Smooth muscle cell (in vitro differentiated cells): ENCODE measurements at regions not wholly inside any gene's neighbourhood (a gene's known extent, or its start where the extent isn't known, plus 50 kb on each side); places are given as distances from the start of the nearest gene placed in this dataset.
"Not testable (repeated sequence)": the region's sequence is repeated elsewhere in the genome, so short reads cannot be mapped to it uniquely, and the experiment has no call there.

Experiments used
- DNase-seq: peaks from one replicate; lab custom pipeline; 2025; ENCODE audit not compliant: unreplicated experiment; lab: John Stamatoyannopoulos, UW
- H2AFZ ChIP-seq: fragments of 200-600 bp; sonication (generic); 2 replicates; pipeline ENCODE4 v1.6.0; 2016; ENCODE audit warnings: antibody characterized with exemption, low read depth, mild to moderate bottlenecking
- H3F3A ChIP-seq: fragments of 200-600 bp; sonication (generic); 2 replicates; pipeline ENCODE4 v1.6.0; 2017; ENCODE audit warnings: antibody characterized with exemption, low read depth
- H3K27ac ChIP-seq: fragments of 200-600 bp; sonication (generic); 2 replicates; pipeline ENCODE4 v1.5.1; 2016; ENCODE audit warnings: low read depth, mild to moderate bottlenecking
- H3K27me3 ChIP-seq: fragments of 200-600 bp; sonication (generic); 2 replicates; pipeline ENCODE4 v1.6.1; 2016; ENCODE audit warnings: low read depth, mild to moderate bottlenecking
- H3K36me3 ChIP-seq: fragments of 200-600 bp; sonication (generic); 2 replicates; pipeline ENCODE4 v1.5.1; 2016; ENCODE audit warnings: low read depth
- H3K4me1 ChIP-seq: fragments of 200-600 bp; sonication (generic); 2 replicates; pipeline ENCODE4 v1.5.1; 2016; ENCODE audit warnings: low read depth
- H3K4me2 ChIP-seq: fragments of 200-600 bp; sonication (generic); 2 replicates; pipeline ENCODE4 v1.6.0; 2016; ENCODE audit warnings: mild to moderate bottlenecking
- H3K4me3 ChIP-seq: fragments of 200-600 bp; sonication (generic); 2 replicates; pipeline ENCODE4 v1.5.1; 2016; ENCODE audit warnings: mild to moderate bottlenecking
- H3K79me2 ChIP-seq: fragments of 200-600 bp; sonication (generic); 2 replicates; pipeline ENCODE4 v1.6.0; 2016; ENCODE audit warnings: low read depth, mild to moderate bottlenecking
- H3K9ac ChIP-seq: fragments of 200-600 bp; sonication (generic); 2 replicates; pipeline ENCODE4 v1.6.0; 2016; ENCODE audit warnings: low read depth
- H3K9me3 ChIP-seq: fragments of 200-600 bp; sonication (generic); replicated peaks from 2 replicates; pipeline ENCODE4 v1.5.1; 2016; ENCODE audit warnings: low read depth
- H4K20me1 ChIP-seq: fragments of 200-600 bp; sonication (generic); 2 replicates; pipeline ENCODE4 v1.6.0; 2016; ENCODE audit warnings: low read depth
- WGBS: methylation state at CpG from one replicate; pipeline ENCODE4 v1.1.7; 2016; ENCODE audit warnings: low lambda C conversion rate; 5-methylcytosine and 5-hydroxymethylcytosine counted together
- TF ChIP-seq, protein P1 (sequence below): fragments of 200-600 bp; sonication (generic); IDR thresholded peaks from 2 replicates; pipeline ENCODE4 v1.5.1; 2017; ENCODE audit warnings: borderline replicate concordance, mild to moderate bottlenecking, antibody characterized with exemption; ENCODE audit not compliant: insufficient read depth, poor library complexity, severe bottlenecking

DNA sequence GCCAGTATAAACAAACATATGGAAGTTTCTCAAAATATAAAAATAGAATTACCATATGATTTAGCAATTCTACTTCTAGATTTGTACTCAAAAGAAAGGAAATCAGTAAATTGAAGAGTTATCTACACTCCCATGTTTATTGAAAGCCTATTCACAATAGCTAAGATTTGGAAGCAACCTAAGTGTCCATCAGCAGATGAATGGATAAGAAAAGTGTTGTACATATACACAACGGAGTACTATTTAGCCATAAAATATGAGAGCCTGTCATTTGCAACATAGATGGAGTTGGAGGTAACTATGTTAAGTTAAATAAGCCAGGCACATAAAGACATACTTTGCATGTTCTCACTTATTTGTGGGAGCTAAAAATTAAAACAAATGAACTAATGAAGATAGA is 257.8 kb downstream of the TEX13C start:
- no peaks in the 10 kb centered on the region for H4K20me1 ChIP-seq
- H3K9me3 ChIP-seq: no peaks in the 10 kb centered on the region
- no peaks in the 10 kb centered on the region for H3K4me1 ChIP-seq

DNA sequence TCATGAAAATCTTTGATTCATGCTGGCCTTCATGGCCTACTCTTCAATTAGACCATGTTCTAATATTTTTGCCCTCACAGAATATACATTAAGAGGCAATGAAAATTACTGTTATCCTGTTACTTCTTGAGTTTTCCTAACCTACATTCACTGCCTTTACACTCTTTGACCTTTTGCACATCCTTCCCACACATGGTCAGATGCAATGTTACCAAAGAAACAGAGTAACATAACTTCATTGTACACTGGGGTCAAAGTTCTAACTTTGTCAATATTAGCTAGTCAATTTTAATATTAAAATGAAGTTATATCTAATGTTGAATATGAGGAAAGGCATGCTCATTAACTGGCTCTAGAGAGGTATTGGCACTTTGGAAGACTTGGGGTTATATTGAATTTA is 284.8 kb downstream of the TEX13C start:
- Histone ChIP-seq H3K79me2 (no peaks in the 10 kb centered on the region), H3K9me3 (no peaks in the 10 kb centered on the region), H3K27me3 (no peaks in the 10 kb centered on the region), H3K27ac (no peak overlapping the region), H3K9ac (no peak overlapping the region), H4K20me1 (no peaks in the 10 kb centered on the region), H3K4me1 (no peaks in the 10 kb centered on the region), H3K4me3 (no peak overlapping the region), H3F3A (no peaks in the 10 kb centered on the region), H2AFZ (no peak overlapping the region), H3K4me2 (no peak overlapping the region), H3K36me3 (no peaks in the 10 kb centered on the region)
- DNase-seq: no peak
- TF ChIP-seq, protein P1, sequence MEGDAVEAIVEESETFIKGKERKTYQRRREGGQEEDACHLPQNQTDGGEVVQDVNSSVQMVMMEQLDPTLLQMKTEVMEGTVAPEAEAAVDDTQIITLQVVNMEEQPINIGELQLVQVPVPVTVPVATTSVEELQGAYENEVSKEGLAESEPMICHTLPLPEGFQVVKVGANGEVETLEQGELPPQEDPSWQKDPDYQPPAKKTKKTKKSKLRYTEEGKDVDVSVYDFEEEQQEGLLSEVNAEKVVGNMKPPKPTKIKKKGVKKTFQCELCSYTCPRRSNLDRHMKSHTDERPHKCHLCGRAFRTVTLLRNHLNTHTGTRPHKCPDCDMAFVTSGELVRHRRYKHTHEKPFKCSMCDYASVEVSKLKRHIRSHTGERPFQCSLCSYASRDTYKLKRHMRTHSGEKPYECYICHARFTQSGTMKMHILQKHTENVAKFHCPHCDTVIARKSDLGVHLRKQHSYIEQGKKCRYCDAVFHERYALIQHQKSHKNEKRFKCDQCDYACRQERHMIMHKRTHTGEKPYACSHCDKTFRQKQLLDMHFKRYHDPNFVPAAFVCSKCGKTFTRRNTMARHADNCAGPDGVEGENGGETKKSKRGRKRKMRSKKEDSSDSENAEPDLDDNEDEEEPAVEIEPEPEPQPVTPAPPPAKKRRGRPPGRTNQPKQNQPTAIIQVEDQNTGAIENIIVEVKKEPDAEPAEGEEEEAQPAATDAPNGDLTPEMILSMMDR: no peak

More for the DNA sequence above, 257.8 kb downstream of the TEX13C start:
- DNase-seq: no peak
- Histone ChIP-seq H3K27me3 (no peaks in the 10 kb centered on the region), H3F3A (no peaks in the 10 kb centered on the region), H3K36me3 (no peaks in the 10 kb centered on the region), H3K9ac (no peak overlapping the region), H3K4me2 (no peak overlapping the region), H2AFZ (no peak overlapping the region), H3K27ac (no peak overlapping the region), H3K79me2 (no peaks in the 10 kb centered on the region), H3K4me3 (no peak overlapping the region)
- TF ChIP-seq, protein P1: no peak
- WGBS: 58% methylated on average over 1 of the region's 1 CpG

DNA sequence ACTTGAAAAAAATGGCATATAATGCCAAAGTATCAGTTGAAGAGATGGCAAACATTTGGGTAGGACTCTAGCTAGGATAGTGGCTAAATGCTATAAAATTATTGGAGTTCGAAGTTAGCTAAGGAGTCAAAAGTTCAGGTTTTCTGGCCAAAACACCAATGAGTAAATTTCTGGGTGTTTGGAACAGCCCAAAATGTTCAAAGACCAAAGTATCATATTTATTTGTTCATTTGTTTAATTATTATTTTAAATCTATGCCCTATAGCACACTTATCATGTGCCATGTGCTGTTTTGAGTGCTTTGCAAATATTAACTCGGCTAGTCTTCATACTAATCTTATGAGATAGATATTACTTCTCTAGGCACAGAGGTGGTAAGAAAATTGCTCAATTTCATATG is 285.5 kb downstream of the TEX13C start:
- Histone ChIP-seq H3F3A (no peaks in the 10 kb centered on the region), H3K36me3 (no peaks in the 10 kb centered on the region), H3K27ac (no peak overlapping the region), H3K4me2 (no peak overlapping the region), H4K20me1 (no peaks in the 10 kb centered on the region), H3K79me2 (no peaks in the 10 kb centered on the region), H3K4me3 (no peak overlapping the region), H3K9me3 (no peaks in the 10 kb centered on the region), H3K27me3 (no peaks in the 10 kb centered on the region), H2AFZ (no peak overlapping the region), H3K4me1 (no peaks in the 10 kb centered on the region), H3K9ac (no peak overlapping the region)
- 77% methylated on average over 2 of the region's 2 CpGs for WGBS
- TF ChIP-seq, protein P1: no peak
- DNase-seq: no peak

DNA sequence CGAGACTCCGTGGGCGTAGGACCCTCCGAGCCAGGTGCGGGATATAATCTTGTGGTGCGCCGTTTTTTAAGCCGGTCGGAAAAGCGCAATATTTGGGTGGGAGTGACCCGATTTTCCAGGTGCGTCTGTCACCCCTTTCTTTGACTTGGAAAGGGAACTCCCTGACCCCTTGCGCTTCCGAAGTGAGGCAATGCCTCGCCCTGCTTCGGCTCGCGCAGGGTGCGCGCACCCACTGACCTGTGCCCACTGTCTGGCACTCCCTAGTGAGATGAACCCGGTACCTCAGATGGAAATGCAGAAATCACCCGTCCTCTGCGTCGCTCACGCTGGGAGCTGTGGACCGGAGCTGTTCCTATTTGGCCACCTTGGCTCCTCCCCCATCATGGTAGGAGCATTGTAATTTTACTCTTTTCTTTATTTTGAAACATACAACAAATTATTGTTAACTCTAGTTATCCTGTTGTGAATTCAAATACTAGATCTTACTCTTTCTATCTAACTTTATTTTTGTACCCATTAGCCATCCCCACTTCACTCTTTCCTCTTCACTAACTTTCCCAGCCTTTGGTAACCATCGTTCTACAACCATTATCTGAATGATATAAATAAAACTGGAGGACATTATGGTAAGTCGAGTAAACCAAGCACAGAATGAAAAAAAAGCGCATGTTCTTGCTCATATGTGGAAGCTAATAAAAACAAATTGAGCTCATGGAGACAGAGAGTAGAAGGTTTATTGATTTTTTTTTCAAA is 295.1 kb downstream of the TEX13C start:
- H3K27me3 ChIP-seq, H3K4me3 ChIP-seq, H3K9ac ChIP-seq, H2AFZ ChIP-seq, H3K9me3 ChIP-seq, H3K79me2 ChIP-seq, H3K4me2 ChIP-seq, H3K4me1 ChIP-seq, H3F3A ChIP-seq, H3K36me3 ChIP-seq, DNase-seq, H3K27ac ChIP-seq, H4K20me1 ChIP-seq: not testable (repeated sequence)
- 88% methylated on average over 29 of the region's 29 CpGs for WGBS
